GM21447 (cell line): ENCODE measurements at regions not wholly inside any gene's neighbourhood (a gene's known extent, or its start where the extent isn't known, plus 50 kb on each side); places are given as distances from the start of the nearest gene placed in this dataset.
A peak's percentile ranks its signal among the peaks of the same experiment; 100 is the strongest.

ENCODE experiments used
- ATAC-seq: cut with Tn5 transposase; IDR thresholded peaks from one replicate; pipeline ENCODE4 v1.9.1; 2021; ENCODE audit not compliant: unreplicated experiment

- ATAC-seq: peak; percentile 38
These were observed 231.2 kb upstream of the PLEKHG7 start for GRCh38 chr12:92471551-92471950.

GRCh38 chr12:92470608-92471021, 232.2 kb upstream of the PLEKHG7 start:
- peak; percentile 35 for ATAC-seq

DNA sequence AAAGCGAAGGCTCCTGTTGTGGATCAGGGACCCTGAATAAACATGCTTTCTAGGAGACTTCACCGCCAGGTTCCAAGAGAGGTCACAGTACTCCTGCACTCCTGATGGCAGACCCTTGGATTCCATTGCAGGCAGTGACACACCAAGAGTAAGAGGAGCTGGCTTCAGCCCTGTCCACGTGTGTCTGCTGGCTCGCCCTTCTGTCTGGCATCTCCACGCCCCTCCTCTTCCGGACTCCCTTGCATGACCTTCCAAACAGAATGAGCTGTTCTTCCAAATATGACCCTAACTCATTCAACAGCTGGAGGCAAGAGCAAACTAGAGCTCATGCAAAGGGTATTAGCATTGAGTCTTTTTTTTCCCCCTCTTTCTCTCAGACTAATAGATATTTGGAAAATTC, 233.0 kb upstream of the PLEKHG7 start:
- no peak for ATAC-seq

GRCh38 chr12:92468358-92469020, 234.3 kb upstream of the PLEKHG7 start:
- ATAC-seq: no peak

- ATAC-seq: no peak
These were observed 234.9 kb upstream of the PLEKHG7 start for GRCh38 chr12:92467886-92468285.

DNA sequence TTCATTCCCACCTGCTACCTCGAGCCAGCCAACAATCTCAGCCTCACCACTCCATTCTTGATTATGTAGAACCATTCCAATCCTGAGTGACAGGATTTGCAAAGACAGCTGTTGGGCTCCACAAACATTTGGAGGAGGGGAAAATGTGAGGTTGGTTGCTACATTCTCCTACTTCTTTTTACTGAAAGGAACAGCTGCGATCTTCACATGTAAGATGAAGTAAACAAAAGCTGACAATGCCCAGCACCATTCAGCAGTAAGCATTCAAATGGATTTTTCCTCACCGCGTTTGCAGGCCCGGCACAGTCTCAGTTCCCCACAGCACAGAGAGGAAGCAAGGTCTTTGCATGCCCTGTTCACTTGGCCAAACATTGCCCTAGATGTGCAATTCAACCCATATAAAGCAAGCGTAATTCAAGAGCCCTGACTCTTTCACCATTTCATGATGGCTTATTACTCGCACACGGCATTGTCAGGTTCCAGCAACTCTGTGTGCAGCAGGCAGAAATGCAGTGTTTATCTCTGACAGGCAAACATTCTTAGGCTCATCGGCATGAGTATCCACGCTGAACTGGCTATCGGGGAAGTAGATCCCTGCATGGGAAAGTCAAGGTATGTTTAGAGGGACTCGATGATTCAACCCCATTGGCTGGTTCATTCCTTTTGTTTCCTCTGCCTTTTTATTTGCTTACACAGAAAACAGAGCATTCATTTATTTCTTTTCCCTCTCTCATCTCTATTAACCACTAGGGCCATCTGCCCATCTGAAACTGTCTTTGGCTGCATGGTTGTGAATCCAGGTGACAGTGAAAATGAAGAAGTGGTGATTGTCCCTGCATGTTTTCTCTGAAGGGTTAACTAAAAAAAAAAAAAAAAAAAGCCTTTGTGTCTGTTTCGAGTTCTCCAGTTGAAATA, 236.1 kb upstream of the PLEKHG7 start:
- peak; percentile 39 for ATAC-seq

- no peak for ATAC-seq
These were observed 236.9 kb upstream of the PLEKHG7 start for GRCh38 chr12:92465786-92466295.

DNA sequence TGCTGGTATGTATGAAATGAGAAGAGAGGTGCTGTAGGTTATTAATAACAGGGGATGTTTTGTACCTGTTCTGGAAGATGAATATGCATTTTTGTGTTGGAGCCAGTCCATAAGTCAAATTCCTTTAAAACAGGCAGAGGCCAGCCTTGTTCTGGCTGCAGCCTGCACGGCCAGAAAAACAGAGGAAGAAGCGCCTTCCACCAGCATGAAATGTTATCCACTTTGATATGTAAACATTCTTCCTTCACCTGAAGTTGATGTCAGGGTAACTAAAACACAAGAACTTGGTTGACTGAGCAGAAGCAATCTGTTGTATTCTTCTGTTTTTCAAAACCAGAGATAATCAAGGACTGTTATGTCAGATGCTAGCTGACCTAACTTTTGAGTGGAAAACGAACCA, 237.9 kb upstream of the PLEKHG7 start:
- ATAC-seq: no peak

DNA sequence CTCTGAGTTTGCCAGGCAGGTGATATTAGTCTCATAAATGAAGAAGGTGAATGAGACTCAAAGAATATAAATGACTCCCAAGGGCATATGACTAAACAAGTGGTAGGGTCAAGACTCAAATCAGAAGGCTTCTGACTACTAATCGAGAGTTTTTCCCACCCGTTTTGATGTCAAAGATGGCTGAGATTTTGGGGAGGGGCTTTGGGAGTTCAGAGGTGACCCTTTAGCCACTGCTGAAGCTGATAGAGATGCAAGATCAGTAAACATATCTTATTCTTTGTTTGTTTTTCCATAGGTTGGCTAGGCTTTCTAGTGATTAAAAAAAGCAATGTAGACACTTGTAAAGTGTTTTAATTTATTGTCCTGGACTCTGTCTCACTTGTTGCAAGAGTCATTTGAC, 239.6 kb upstream of the PLEKHG7 start:
- no peak for ATAC-seq

- no peak for ATAC-seq
These were observed 240.3 kb upstream of the PLEKHG7 start for GRCh38 chr12:92462527-92462926.

- peak; percentile 62 for ATAC-seq
These were observed 240.7 kb upstream of the PLEKHG7 start for GRCh38 chr12:92462049-92462448.

GRCh38 chr12:92459850-92460249, 242.9 kb upstream of the PLEKHG7 start:
- no peak for ATAC-seq

DNA sequence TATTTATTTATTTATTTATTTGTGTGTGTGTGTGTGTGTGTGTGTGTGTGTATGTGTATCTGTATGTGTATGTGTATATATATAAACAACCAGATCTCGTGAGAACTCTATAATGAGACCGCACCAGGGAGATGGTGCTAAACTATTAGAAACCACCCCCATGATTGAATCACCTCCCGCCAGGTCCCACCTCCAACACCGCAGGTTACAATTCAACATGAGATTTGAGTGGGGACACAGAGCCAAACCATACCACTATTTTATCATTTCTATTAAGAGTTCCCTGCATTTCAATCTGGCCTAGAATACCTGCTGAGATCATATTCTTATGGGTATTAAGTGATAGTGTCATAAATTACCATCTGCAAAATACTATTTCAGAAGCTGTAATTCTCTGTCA, 243.8 kb upstream of the PLEKHG7 start:
- no peak for ATAC-seq

- ATAC-seq: no peak
These were observed 245.2 kb upstream of the PLEKHG7 start for GRCh38 chr12:92457458-92458180.

DNA sequence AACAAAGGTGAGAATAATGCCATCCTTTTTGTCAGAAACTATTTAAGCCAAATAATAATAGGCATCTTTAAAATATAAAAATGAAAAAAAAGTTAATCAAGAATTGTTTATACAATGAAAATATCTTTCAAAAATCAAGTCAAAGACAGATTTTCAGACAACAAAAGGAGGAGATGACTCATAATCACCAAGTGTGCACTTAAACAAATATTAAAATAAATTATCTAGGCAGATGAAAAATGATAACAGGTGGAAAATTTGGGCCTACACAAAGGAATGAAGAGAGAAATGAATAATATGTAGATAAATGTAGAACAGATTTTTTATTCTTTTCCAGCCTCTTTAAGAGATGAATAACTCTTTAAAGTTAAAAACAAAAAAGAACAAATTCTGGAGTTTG, 250.0 kb upstream of the PLEKHG7 start:
- no peak for ATAC-seq

DNA sequence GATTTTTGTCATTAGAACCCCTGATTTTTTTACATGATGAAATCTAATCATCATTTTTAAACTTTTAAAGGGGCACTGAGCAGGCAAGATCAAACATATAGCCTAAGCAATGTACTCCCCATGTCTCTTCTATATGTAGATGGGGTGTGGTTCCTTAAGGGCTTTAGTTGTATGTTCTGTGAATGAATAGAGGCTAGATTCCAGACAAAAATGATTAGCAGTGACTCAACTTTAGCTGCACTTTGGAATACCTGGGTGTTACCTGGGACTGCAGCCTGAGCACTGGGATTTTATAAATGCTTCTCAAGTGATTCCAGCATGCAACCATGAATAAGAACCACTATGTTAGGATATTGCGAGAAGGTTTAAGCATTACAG, 256.7 kb upstream of the PLEKHG7 start:
- no peak for ATAC-seq

GRCh38 chr12:92445253-92446082, 257.3 kb upstream of the PLEKHG7 start:
- peak; percentile 83 for ATAC-seq

GRCh38 chr12:92444763-92445162, 258.0 kb upstream of the PLEKHG7 start:
- ATAC-seq: peak; percentile 44

GRCh38 chr12:92442782-92443181, 260.0 kb upstream of the PLEKHG7 start:
- no peak for ATAC-seq

DNA sequence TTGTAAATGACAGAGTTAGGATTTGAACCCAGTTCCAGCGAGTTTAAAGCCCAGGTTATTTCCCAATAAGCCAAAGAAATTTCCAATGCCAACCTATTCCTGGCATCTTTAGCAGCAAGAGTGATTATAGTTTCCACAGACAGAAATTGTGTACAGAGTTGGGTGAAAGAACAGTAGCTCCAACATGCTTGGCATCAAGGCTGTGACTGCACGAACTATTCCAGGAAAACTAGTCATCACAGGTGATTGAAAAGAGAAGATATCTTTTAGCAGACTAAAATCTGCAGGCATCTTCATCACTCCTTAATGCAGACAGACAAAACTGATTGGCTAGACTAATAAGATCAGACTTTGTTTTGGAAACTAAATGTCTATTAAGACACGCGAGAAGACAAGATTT, 262.7 kb upstream of the PLEKHG7 start:
- no peak for ATAC-seq

DNA sequence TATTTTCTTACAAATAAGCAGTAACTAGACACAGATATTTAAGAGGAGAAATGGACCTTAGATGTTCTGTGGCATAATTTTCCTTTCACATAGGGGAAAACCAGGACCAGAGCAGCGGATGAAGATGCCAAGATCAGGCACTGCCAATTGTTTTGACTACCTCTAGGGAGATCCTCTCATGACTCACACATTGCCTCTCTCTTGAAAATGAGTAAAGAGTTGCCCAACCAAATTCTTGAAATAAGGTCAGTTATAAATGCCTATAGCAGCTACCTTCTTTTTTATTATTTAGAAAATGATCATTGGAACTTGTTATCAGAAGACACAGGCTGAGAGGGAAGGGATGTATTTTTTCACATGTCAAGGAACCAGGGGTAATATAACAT, 263.4 kb upstream of the PLEKHG7 start:
- ATAC-seq: no peak
